ENCODE measurements at regions not wholly inside any gene's neighbourhood (a gene's known extent, or its start where the extent isn't known, plus 50 kb on each side); places are given as distances from the start of the nearest gene placed in this dataset.

DNA sequence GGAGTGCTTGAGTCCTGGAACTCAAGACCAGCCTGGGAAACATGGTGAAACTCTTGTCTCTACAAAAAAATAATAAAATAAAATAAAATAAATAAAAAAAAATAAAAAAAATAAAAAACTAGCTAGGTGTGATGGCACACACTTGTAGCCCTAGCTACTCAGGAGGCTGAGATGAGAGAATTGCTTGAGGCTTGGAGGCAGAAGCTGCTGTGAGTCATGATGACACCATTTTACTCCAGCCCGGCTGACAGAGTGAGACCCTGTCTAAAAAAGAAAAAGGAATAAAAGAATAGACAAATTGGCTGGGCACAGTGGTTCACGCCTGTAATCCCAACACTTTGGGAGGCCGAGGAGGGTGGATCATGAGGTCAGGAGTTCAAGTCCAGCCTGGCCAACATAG is 1168.9 kb downstream of the SLITRK5 start:
- TF ChIP-seq, protein P1, sequence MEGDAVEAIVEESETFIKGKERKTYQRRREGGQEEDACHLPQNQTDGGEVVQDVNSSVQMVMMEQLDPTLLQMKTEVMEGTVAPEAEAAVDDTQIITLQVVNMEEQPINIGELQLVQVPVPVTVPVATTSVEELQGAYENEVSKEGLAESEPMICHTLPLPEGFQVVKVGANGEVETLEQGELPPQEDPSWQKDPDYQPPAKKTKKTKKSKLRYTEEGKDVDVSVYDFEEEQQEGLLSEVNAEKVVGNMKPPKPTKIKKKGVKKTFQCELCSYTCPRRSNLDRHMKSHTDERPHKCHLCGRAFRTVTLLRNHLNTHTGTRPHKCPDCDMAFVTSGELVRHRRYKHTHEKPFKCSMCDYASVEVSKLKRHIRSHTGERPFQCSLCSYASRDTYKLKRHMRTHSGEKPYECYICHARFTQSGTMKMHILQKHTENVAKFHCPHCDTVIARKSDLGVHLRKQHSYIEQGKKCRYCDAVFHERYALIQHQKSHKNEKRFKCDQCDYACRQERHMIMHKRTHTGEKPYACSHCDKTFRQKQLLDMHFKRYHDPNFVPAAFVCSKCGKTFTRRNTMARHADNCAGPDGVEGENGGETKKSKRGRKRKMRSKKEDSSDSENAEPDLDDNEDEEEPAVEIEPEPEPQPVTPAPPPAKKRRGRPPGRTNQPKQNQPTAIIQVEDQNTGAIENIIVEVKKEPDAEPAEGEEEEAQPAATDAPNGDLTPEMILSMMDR (IDR thresholded peaks at IDR 0.05; ENCODE audit: low read depth, low read length, poor library complexity, severe bottlenecking), result no peak
- TF ChIP-seq EZH2phosphoT487 (IDR thresholded peaks at IDR 0.05; ENCODE audit: borderline replicate concordance, low read length), result no peak
